ENCODE measurements at regions not wholly inside any gene's neighbourhood (a gene's known extent, or its start where the extent isn't known, plus 50 kb on each side); places are given as distances from the start of the nearest gene placed in this dataset.

DNA sequence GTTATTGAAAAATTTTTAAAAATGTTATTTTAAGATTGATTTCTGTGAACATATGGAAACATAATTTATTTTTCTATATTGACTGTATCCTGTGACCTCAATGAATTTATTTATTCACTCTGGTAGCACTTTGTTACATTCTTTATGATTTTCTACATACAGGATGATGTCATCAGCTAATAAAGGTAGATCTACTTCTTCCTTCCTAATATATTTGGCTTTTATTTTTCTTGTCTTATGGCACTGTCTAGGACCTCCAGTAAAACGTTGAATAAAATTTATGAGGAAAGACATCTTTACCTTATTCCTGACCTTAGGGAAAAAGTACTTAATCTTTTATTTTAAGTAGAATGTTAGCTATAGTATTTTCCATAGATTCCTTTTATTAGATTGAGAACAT, 78.8 kb upstream of the MAF start:
- TF ChIP-seq POLR2A (IDR thresholded peaks at IDR 0.05) (no peak), EP300 (IDR thresholded peaks at IDR 0.05) (no peak), POLR2AphosphoS5 (IDR thresholded peaks at IDR 0.05) (no peak)
- TF ChIP-seq, protein P1, sequence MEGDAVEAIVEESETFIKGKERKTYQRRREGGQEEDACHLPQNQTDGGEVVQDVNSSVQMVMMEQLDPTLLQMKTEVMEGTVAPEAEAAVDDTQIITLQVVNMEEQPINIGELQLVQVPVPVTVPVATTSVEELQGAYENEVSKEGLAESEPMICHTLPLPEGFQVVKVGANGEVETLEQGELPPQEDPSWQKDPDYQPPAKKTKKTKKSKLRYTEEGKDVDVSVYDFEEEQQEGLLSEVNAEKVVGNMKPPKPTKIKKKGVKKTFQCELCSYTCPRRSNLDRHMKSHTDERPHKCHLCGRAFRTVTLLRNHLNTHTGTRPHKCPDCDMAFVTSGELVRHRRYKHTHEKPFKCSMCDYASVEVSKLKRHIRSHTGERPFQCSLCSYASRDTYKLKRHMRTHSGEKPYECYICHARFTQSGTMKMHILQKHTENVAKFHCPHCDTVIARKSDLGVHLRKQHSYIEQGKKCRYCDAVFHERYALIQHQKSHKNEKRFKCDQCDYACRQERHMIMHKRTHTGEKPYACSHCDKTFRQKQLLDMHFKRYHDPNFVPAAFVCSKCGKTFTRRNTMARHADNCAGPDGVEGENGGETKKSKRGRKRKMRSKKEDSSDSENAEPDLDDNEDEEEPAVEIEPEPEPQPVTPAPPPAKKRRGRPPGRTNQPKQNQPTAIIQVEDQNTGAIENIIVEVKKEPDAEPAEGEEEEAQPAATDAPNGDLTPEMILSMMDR (IDR thresholded peaks at IDR 0.05), result no peak
